HG03378 (cell line): ENCODE measurements at regions not wholly inside any gene's neighbourhood (a gene's known extent, or its start where the extent isn't known, plus 50 kb on each side); places are given as distances from the start of the nearest gene placed in this dataset.

ENCODE experiments used
- ATAC-seq: cut with Tn5 transposase; IDR thresholded peaks from one replicate; pipeline ENCODE4 v1.9.1; 2021; ENCODE audit warnings: mild to moderate bottlenecking, moderate library complexity; ENCODE audit not compliant: unreplicated experiment

DNA sequence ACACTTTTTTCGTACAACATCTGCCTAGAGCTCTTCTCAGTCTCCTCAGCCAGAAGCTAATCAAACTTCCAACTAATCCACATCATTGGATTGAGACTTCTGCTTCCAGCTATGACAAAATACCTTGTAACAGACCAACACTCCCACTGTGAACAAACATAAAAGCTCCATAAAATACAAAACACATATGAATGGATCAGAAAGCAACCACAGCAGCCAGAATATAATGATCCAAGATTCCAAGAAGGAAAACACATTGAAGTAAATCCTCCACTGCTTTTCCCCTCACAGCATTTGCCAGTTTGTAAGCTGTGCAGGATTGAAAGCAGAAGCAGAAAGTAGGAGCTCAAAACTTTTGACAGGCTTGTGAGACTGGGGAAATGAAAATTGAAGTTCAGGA, 863.2 kb downstream of the TUSC7 start:
- no peak for ATAC-seq

DNA sequence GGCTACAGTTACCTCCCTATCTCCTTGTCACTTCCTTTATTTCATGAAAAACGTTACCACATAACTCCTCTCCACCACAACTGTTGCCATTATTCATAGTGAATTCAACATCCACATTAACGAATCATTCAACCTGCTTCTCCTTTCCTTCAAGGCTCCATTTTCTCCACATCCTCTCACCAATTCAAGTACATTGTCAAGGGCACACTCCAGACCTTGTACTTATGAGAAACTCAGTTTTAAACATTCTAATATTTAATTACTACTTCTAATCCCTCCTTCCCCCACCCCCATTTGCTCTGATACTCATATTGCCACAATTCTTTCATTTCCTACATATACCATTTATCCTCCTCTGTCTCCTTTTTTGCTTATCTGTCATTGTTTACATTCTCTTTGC, 871.2 kb downstream of the TUSC7 start:
- ATAC-seq = no peak

DNA sequence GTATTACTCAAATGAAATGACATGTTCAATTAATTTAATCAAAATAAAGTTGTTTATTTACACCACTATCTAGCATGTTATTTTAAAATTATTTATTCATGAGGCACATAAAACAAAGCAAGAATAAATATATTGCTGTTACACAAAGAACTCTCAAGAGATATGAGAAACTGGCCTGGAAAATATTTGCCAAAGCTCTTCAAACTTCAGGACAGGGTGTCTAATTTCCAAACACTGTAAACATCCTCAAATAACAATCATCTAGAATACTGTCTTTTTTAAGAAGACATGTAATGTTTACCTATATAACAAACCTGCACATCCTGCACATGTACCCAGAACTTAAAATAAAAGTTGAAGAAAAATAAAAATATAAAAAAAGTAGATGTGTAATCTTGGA, 876.6 kb downstream of the TUSC7 start:
- ATAC-seq = no peak

DNA sequence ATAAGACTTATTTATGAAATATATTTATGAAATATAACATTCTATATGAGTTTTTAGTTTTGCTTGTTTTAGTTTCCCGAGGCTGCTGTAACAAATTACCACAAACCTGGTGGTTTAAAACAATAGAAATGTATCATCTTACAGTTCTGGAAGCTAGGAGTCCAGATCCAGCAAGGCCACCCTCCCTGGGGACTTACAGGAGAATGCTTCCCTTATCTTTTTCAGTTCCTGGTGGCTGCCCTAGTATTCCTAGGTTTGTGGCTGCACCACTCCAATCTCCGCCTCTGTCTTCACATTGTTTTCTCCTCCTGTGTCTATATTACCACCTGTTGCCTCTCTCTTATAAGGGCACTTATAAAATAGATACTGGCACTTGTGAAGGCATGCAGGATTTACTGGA, 877.8 kb downstream of the TUSC7 start:
- no peak for ATAC-seq

- no peak for ATAC-seq
Measured at GRCh38 chr3:117589454-117589853, 879.9 kb downstream of the TUSC7 start.

- ATAC-seq = no peak
Measured at GRCh38 chr3:117595615-117596014, 886.0 kb downstream of the TUSC7 start.

GRCh38 chr3:117596503-117596902, 886.9 kb downstream of the TUSC7 start:
- no peak for ATAC-seq

- ATAC-seq = no peak
Measured at GRCh38 chr3:117597865-117598264, 888.3 kb downstream of the TUSC7 start.

- no peak for ATAC-seq
Measured at GRCh38 chr3:117600112-117600511, 890.5 kb downstream of the TUSC7 start.

DNA sequence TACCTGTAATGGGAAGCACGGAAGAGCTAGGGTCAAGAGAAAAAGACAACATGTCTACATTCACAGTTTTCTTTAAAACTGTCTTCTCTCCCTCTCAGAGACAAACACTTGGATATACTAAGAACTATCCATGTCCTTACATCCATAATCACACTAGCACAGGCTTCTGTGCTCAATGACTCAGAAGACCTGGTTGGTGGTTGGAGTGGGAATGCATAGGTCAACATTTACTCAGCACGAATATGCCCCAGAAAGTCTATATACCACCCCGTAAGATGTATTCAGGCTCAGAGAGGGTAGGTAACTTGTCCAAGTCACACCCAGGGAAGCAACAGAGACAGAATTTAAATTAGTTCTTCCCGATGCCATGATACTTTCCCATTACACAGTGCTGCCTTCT, 891.1 kb downstream of the TUSC7 start:
- no peak for ATAC-seq

DNA sequence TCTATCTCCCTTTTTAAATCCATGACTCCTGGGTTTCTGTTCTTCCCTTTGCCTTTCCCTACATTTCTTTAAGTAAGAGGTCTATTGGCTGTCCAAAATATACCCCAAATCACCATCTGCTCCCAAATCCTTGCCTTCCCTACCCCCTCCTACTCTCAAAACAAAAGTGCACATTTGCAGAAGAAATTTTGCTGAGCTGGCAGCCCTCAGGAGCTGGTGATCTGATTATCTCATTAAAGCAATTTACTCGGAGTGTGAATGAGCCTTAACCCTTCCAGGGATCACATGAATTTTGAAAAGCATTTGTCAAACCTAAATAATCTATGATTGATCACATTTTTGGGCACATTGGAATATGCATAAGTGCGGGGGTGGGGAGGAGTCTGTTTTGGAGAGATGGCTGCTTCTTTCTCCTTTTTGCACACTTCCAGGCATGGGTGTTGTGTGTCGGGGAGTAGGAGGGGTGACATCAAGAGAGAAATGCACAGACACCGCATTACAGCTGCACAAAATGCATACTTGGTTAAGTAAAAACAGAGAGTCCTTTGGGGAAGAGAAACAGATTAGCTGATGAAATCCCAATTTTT, 892.6 kb downstream of the TUSC7 start:
- no peak for ATAC-seq

- peak; percentile 72 for ATAC-seq
Measured at GRCh38 chr3:117603097-117603496, 893.5 kb downstream of the TUSC7 start.

DNA sequence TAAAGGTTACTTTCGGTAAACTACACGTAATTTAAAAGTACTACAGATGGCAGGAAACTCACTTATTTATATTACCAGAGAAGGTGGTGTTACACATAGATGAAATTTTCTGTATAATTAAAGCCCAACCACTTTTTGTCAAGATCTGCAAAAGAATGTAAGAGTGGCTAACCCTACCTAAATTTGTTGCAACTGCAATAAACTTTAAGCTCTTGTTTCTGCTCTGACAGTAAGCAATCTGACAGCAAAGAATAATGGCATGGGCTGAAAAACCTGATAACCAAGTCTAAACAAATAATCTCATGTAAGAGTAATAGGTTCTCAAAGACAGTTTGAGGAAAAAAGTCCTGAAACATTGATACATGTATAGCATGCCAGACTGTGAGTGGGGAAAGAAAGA, 897.3 kb downstream of the TUSC7 start:
- ATAC-seq = no peak

DNA sequence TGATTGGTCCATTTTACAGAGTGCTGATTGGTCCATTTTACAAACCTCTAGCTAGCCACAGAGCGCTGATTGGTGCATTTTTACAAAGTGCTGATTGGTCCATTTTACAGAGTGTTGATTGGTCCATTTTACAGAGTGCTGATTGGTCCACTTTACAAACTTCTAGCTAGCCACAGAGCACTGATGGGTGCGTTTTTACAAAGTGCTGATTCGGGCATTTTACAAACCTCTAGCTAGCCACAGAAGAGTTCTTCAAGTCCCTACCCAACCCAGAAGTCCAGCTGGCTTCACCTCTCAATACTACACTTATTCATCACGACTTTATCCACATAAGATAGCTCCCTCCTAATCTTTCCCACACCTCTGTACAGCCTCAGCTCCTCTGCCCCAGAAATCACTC, 899.8 kb downstream of the TUSC7 start:
- ATAC-seq = no peak

DNA sequence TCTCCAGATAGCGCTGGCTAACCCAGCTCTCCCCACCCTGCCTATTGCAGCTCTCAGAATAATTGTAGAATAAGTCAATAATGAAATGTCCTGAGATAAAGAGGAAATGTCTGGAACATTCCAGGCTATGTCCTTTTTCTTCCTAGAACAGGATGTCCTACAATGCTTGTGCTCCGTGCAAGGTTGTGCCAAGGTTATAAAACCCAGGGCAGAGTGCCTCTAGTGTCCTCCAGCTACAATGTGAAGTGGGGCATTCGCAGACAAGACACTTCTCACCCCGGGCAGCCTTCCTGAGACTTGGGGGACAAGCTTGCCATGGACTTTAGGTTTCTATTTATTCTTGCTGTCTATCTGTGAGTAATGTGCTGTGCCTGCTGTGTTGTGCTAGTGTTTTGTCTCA, 900.6 kb downstream of the TUSC7 start:
- no peak for ATAC-seq

- ATAC-seq = no peak
Measured at GRCh38 chr3:117611211-117611610, 901.6 kb downstream of the TUSC7 start.

DNA sequence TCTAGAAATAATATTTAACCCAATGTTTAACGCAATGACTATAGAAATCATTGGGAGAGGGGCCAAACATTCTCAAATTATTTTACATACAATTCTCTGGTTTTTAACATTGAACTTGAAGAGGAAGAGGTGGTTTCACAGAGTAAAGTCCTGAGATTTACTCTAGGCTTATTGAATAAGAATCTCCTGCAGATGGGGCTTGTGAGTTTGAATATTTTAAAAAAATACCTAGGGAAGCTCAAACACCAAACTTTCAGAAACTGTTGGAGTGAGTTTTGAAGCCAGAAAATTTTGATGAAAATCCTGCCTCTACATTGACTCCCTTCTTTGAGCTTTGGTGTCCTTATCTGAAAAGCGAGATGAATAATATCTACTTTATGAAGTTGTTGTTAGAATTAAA, 906.6 kb downstream of the TUSC7 start:
- ATAC-seq = no peak

- no peak for ATAC-seq
Measured at GRCh38 chr3:117617906-117618305, 908.3 kb downstream of the TUSC7 start.

DNA sequence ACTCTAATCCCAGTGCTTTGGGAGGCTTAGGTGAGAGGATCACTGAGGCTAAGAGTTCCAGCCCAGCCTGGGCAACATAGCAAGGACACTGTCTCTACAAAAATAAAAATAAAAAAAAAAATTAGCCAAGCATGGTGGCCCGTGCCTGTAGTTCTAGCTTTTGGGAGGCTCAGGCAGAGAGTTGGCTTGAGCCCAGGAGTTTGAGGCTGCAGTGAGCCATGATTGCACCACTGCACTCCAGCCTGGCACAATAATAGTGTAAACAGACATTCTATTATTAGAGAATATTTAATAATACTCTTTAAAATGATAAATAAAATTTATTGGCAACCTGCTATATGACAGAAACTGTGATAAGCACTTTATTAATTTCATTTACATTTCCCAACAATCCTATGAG, 908.9 kb downstream of the TUSC7 start:
- ATAC-seq = no peak

GRCh38 chr3:117619805-117620204, 910.2 kb downstream of the TUSC7 start:
- no peak for ATAC-seq

DNA sequence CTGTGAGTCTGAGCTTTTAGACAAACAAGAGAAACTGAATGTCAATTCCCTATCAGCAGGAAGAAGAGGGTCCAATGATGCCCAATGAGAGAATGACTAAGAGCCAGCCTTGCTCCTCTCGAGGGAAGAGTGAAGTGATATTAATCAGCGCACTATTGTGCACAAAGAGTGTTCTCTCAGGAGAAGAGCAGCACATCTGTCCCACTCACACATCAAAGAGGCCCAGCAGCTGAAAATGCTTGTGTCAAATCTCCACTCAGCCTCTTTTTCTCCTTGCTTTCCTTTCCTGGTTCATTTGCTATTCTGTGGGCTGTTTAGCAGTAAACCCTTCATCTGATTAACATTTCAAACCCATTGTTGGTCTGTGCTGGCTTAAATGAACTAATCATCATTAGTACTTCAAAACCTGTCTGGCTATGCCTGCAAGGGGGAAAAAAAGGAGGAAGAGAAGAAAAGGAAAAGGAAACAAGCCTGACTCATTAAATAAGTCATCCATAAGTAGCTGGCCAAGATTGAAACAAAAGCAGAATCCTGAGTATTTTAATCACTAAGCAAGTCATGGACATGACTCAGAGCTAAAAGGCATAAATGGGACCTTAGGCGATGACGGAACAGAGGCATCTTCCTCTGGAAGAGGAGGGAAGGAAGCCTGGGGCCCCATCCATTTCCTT, 912.7 kb downstream of the TUSC7 start:
- ATAC-seq = no peak

GRCh38 chr3:117624424-117624823, 914.8 kb downstream of the TUSC7 start:
- no peak for ATAC-seq

- ATAC-seq = no peak
Measured at GRCh38 chr3:117625174-117625573, 915.6 kb downstream of the TUSC7 start.
